ES-I3 (cell line): ENCODE measurements at regions not wholly inside any gene's neighbourhood (a gene's known extent, or its start where the extent isn't known, plus 50 kb on each side); places are given as distances from the start of the nearest gene placed in this dataset.

Source experiments
- H3K36me3 ChIP-seq: 2 replicates; pipeline ENCODE4 v1.6.1; 2013; ENCODE audit warnings: mild to moderate bottlenecking, low read length, control low read depth, moderate library complexity; ENCODE audit not compliant: insufficient read depth
- H3K4me1 ChIP-seq: 2 replicates; pipeline ENCODE4 v1.6.1; 2013; ENCODE audit warnings: mild to moderate bottlenecking, control low read depth, low read length; ENCODE audit not compliant: insufficient read depth
- H3K9ac ChIP-seq: 2 replicates; pipeline ENCODE4 v1.6.1; 2013; ENCODE audit warnings: low read depth, mild to moderate bottlenecking, low read length, moderate library complexity
- H3K9me3 ChIP-seq: 2 replicates; pipeline ENCODE4 v1.6.1; 2013; ENCODE audit warnings: mild to moderate bottlenecking, low read length, moderate library complexity; ENCODE audit not compliant: control insufficient read depth, insufficient read depth

GRCh38 chr2:57759822-57760300 is 286.7 kb upstream of the VRK2 start:
- 0 out of 2 replicates have a peak, but pooled peaks cover 3% of the 10 kb centered on the region for H3K4me1 ChIP-seq
- H3K9me3 ChIP-seq, result no peaks in the 10 kb centered on the region
- H3K9ac ChIP-seq, result peak overlapping the region; percentile 34
- no peaks in the 10 kb centered on the region for H3K36me3 ChIP-seq

GRCh38 chr2:57760381-57760801 is 286.2 kb upstream of the VRK2 start:
- Histone ChIP-seq H3K9me3 (no peaks in the 10 kb centered on the region), H3K36me3 (no peaks in the 10 kb centered on the region), H3K4me1 (0 out of 2 replicates have a peak, but pooled peaks cover 3% of the 10 kb centered on the region), H3K9ac (no peak overlapping the region; the same call in 1 of the 2 replicates)

GRCh38 chr2:57776916-57777315 is 269.7 kb upstream of the VRK2 start:
- Histone ChIP-seq H3K4me1 (no peaks in the 10 kb centered on the region), H3K36me3 (no peaks in the 10 kb centered on the region), H3K9me3 (no peaks in the 10 kb centered on the region; the same call in 1 of the 2 replicates), H3K9ac (no peak overlapping the region)

GRCh38 chr2:57782587-57782986 is 264.0 kb upstream of the VRK2 start:
- Histone ChIP-seq H3K36me3 (no peaks in the 10 kb centered on the region), H3K9me3 (no peaks in the 10 kb centered on the region; the same call in 1 of the 2 replicates), H3K4me1 (no peaks in the 10 kb centered on the region; the same call in 1 of the 2 replicates), H3K9ac (no peak overlapping the region)

GRCh38 chr2:57793310-57793709 is 253.3 kb upstream of the VRK2 start:
- H3K36me3 ChIP-seq, result no peaks in the 10 kb centered on the region
- H3K4me1 ChIP-seq, result peaks cover 7% of the 10 kb centered on the region
- no peaks in the 10 kb centered on the region; the same call in 1 of the 2 replicates for H3K9me3 ChIP-seq
- no peak overlapping the region for H3K9ac ChIP-seq

- Histone ChIP-seq H3K9me3 (no peaks in the 10 kb centered on the region; the same call in none of the 2 replicates), H3K36me3 (no peaks in the 10 kb centered on the region), H3K9ac (no peak overlapping the region), H3K4me1 (peaks cover 7% of the 10 kb centered on the region)
Observed at GRCh38 chr2:57796527-57796926, 250.1 kb upstream of the VRK2 start.

- H3K9ac ChIP-seq, result no peak overlapping the region
- H3K36me3 ChIP-seq, result no peaks in the 10 kb centered on the region
- H3K9me3 ChIP-seq, result no peaks in the 10 kb centered on the region; the same call in 1 of the 2 replicates
- H3K4me1 ChIP-seq, result peaks cover 7% of the 10 kb centered on the region
Observed at GRCh38 chr2:57798346-57798745, 248.3 kb upstream of the VRK2 start.

- H3K36me3 ChIP-seq, result no peaks in the 10 kb centered on the region
- no peaks in the 10 kb centered on the region for H3K4me1 ChIP-seq
- H3K9ac ChIP-seq, result no peak overlapping the region
- H3K9me3 ChIP-seq, result no peaks in the 10 kb centered on the region; the same call in 1 of the 2 replicates
Observed at GRCh38 chr2:57802243-57802642, 244.4 kb upstream of the VRK2 start.

- Histone ChIP-seq H3K36me3 (no peaks in the 10 kb centered on the region), H3K4me1 (no peaks in the 10 kb centered on the region)
Observed at GRCh38 chr2:57804971-57805370, 241.6 kb upstream of the VRK2 start.

GRCh38 chr2:57806449-57806968 is 240.1 kb upstream of the VRK2 start:
- H3K36me3 ChIP-seq, result no peaks in the 10 kb centered on the region
- no peak overlapping the region for H3K9ac ChIP-seq
- H3K9me3 ChIP-seq, result no peaks in the 10 kb centered on the region
- no peaks in the 10 kb centered on the region for H3K4me1 ChIP-seq

More at GRCh38 chr2:57804971-57805370, 241.6 kb upstream of the VRK2 start:
- H3K9ac ChIP-seq, result no peak overlapping the region
- H3K9me3 ChIP-seq, result no peaks in the 10 kb centered on the region

- Histone ChIP-seq H3K9me3 (no peaks in the 10 kb centered on the region), H3K36me3 (no peaks in the 10 kb centered on the region), H3K4me1 (no peaks in the 10 kb centered on the region), H3K9ac (no peak overlapping the region)
Observed at GRCh38 chr2:57809230-57809629, 237.4 kb upstream of the VRK2 start.

- no peaks in the 10 kb centered on the region for H3K36me3 ChIP-seq
Observed at GRCh38 chr2:57821088-57821487, 225.5 kb upstream of the VRK2 start.

GRCh38 chr2:57828221-57828620 is 218.4 kb upstream of the VRK2 start:
- Histone ChIP-seq H3K4me1 (no peaks in the 10 kb centered on the region), H3K9ac (no peak overlapping the region), H3K9me3 (no peaks in the 10 kb centered on the region), H3K36me3 (no peaks in the 10 kb centered on the region)

More at GRCh38 chr2:57821088-57821487, 225.5 kb upstream of the VRK2 start:
- Histone ChIP-seq H3K9ac (no peak overlapping the region), H3K9me3 (no peaks in the 10 kb centered on the region), H3K4me1 (no peaks in the 10 kb centered on the region)

GRCh38 chr2:57834666-57835065 is 211.9 kb upstream of the VRK2 start:
- H3K9me3 ChIP-seq, result no peaks in the 10 kb centered on the region
- no peaks in the 10 kb centered on the region for H3K4me1 ChIP-seq
- H3K9ac ChIP-seq, result no peak overlapping the region
- H3K36me3 ChIP-seq, result no peaks in the 10 kb centered on the region

- H3K9ac ChIP-seq, result no peak overlapping the region
Observed at GRCh38 chr2:57842531-57842930, 204.1 kb upstream of the VRK2 start.

More at GRCh38 chr2:57842531-57842930, 204.1 kb upstream of the VRK2 start:
- no peaks in the 10 kb centered on the region for H3K9me3 ChIP-seq
- no peaks in the 10 kb centered on the region for H3K36me3 ChIP-seq
- H3K4me1 ChIP-seq, result no peaks in the 10 kb centered on the region
